ENCODE measurements at regions not wholly inside any gene's neighbourhood (a gene's known extent, or its start where the extent isn't known, plus 50 kb on each side); places are given as distances from the start of the nearest gene placed in this dataset.

DNA sequence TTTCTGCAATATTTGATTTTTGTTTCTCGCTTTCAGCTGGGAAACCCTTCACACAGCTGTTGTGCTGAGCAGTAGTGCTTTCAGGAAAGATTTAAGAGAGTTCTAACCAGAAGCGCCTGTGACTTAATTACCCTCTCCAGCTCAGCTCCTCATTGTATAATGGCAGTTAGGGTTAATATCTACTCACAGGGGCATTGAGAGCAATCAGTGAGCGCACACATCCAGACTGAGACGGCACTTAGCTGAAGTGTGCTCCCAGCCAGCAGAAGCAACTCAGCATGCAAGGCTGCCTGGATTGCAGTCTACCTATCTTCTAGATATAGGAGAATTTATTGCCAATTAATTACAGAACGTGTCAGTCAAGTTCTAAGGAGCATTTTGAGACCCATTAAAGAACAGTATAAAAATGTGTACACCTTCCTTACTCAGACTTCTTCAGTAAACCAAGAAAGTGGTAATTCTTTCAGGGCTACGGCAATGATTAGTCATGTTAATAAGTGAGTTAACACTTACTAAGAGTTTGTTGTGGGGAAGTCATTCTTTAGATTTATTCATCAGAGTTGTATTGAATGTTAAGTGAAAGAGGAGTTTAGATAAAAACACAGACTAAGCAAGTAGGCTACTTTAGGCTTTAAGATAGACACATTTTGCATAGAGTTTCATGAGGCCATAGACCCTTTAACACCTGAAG lies 111.7 kb upstream of the PCAT7 start:
- Histone ChIP-seq H3K4me2 (no peak overlapping the region), H2AFZ (no peak overlapping the region), H3F3A (replicated peaks; ENCODE audit: low read depth) (no peaks in the 10 kb centered on the region), H3K36me3 (ENCODE audit: insufficient read depth) (0 out of 2 replicates have a peak, but pooled peaks cover 3% of the 10 kb centered on the region), H3K27ac (ENCODE audit: low read depth) (no peak overlapping the region; the same call in 1 of the 2 replicates), H3K79me2 (replicated peaks; ENCODE audit: insufficient read depth) (no peaks in the 10 kb centered on the region), H4K20me1 (replicated peaks; ENCODE audit: insufficient read depth) (0 out of 2 replicates have a peak, but pooled peaks cover 4% of the 10 kb centered on the region), H3K4me3 (no peak overlapping the region), H3K4me1 (ENCODE audit: insufficient read depth) (peaks cover 19% of the 10 kb centered on the region), H3K9me2 (ENCODE audit: insufficient read depth) (no peaks in the 10 kb centered on the region), H3K27me3 (ENCODE audit: insufficient read depth) (no peaks in the 10 kb centered on the region)
- peaks cover 7% of the 10 kb centered on the region for H3K4me1 Mint-ChIP-seq
- TF ChIP-seq EZH2phosphoT487 (IDR thresholded peaks at IDR 0.05; ENCODE audit: unreplicated experiment) (no peak), ZNF331 (CRISPR knock-in tag; IDR thresholded peaks at IDR 0.05; ENCODE audit: low read depth) (no peak), POLR2AphosphoS5 (IDR thresholded peaks at IDR 0.05; ENCODE audit: low read depth) (no peak), EZH2 (IDR thresholded peaks at IDR 0.05; ENCODE audit: low read depth, unreplicated experiment) (no peak), ZNF462 (CRISPR knock-in tag; IDR thresholded peaks at IDR 0.05) (no peak), STAT1 (IDR thresholded peaks at IDR 0.05; ENCODE audit: unreplicated experiment) (no peak), JUNB (IDR thresholded peaks at IDR 0.05; ENCODE audit: unreplicated experiment) (no peak), NANOG (IDR thresholded peaks at IDR 0.05; ENCODE audit: borderline replicate concordance) (no peak), ZNF114 (CRISPR knock-in tag; IDR thresholded peaks at IDR 0.05) (no peak), CREB1 (CRISPR knock-in tag; IDR thresholded peaks at IDR 0.05; ENCODE audit: low read depth) (no peak)
- TF ChIP-seq, protein P1, sequence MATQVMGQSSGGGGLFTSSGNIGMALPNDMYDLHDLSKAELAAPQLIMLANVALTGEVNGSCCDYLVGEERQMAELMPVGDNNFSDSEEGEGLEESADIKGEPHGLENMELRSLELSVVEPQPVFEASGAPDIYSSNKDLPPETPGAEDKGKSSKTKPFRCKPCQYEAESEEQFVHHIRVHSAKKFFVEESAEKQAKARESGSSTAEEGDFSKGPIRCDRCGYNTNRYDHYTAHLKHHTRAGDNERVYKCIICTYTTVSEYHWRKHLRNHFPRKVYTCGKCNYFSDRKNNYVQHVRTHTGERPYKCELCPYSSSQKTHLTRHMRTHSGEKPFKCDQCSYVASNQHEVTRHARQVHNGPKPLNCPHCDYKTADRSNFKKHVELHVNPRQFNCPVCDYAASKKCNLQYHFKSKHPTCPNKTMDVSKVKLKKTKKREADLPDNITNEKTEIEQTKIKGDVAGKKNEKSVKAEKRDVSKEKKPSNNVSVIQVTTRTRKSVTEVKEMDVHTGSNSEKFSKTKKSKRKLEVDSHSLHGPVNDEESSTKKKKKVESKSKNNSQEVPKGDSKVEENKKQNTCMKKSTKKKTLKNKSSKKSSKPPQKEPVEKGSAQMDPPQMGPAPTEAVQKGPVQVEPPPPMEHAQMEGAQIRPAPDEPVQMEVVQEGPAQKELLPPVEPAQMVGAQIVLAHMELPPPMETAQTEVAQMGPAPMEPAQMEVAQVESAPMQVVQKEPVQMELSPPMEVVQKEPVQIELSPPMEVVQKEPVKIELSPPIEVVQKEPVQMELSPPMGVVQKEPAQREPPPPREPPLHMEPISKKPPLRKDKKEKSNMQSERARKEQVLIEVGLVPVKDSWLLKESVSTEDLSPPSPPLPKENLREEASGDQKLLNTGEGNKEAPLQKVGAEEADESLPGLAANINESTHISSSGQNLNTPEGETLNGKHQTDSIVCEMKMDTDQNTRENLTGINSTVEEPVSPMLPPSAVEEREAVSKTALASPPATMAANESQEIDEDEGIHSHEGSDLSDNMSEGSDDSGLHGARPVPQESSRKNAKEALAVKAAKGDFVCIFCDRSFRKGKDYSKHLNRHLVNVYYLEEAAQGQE (IDR thresholded peaks at IDR 0.05; ENCODE audit: unreplicated experiment) = no peak
- TF ChIP-seq, protein P2, sequence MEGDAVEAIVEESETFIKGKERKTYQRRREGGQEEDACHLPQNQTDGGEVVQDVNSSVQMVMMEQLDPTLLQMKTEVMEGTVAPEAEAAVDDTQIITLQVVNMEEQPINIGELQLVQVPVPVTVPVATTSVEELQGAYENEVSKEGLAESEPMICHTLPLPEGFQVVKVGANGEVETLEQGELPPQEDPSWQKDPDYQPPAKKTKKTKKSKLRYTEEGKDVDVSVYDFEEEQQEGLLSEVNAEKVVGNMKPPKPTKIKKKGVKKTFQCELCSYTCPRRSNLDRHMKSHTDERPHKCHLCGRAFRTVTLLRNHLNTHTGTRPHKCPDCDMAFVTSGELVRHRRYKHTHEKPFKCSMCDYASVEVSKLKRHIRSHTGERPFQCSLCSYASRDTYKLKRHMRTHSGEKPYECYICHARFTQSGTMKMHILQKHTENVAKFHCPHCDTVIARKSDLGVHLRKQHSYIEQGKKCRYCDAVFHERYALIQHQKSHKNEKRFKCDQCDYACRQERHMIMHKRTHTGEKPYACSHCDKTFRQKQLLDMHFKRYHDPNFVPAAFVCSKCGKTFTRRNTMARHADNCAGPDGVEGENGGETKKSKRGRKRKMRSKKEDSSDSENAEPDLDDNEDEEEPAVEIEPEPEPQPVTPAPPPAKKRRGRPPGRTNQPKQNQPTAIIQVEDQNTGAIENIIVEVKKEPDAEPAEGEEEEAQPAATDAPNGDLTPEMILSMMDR (conservative IDR thresholded peaks at IDR 0.05; ENCODE audit: low read depth in 2 of 2) = no peak
- TF ChIP-seq, protein P3, sequence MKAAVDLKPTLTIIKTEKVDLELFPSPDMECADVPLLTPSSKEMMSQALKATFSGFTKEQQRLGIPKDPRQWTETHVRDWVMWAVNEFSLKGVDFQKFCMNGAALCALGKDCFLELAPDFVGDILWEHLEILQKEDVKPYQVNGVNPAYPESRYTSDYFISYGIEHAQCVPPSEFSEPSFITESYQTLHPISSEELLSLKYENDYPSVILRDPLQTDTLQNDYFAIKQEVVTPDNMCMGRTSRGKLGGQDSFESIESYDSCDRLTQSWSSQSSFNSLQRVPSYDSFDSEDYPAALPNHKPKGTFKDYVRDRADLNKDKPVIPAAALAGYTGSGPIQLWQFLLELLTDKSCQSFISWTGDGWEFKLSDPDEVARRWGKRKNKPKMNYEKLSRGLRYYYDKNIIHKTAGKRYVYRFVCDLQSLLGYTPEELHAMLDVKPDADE (IDR thresholded peaks at IDR 0.05) = no peak
- ATAC-seq = no peak
- peak overlapping the region; percentile 45; the same call in 1 of the 2 replicates for H3K27ac Mint-ChIP-seq
- no peak for DNase-seq (ENCODE audit: low spot score)
- H3K27me3 Mint-ChIP-seq (ENCODE audit: insufficient read depth, low read depth, poor library complexity) = no peaks in the 10 kb centered on the region
- no peaks in the 10 kb centered on the region for H3K9me3 Mint-ChIP-seq
- H3K4me3 Mint-ChIP-seq = no peak overlapping the region
- peaks cover 20% of the 10 kb centered on the region; the same call in 2 of the 3 replicates for H3K36me3 Mint-ChIP-seq (ENCODE audit: low read depth)

Measured in GM23338 (cell line).